ENCODE measurements at regions not wholly inside any gene's neighbourhood (a gene's known extent, or its start where the extent isn't known, plus 50 kb on each side); places are given as distances from the start of the nearest gene placed in this dataset.
"Not testable (repeated sequence)": the region's sequence is repeated elsewhere in the genome, so short reads cannot be mapped to it uniquely, and the experiment has no call there.

- TF ChIP-seq CTCF (IDR thresholded peaks at IDR 0.05) = peak; percentile 59
- TF ChIP-seq EZH2 (IDR thresholded peaks at IDR 0.05) = not testable (repeated sequence)
These were observed 146.7 kb downstream of the IGLL1 start for GRCh38 chr22:23433127-23434005.

All from neural progenitor cell (in vitro differentiated cells).